ENCODE measurements at regions not wholly inside any gene's neighbourhood (a gene's known extent, or its start where the extent isn't known, plus 50 kb on each side); places are given as distances from the start of the nearest gene placed in this dataset.

DNA sequence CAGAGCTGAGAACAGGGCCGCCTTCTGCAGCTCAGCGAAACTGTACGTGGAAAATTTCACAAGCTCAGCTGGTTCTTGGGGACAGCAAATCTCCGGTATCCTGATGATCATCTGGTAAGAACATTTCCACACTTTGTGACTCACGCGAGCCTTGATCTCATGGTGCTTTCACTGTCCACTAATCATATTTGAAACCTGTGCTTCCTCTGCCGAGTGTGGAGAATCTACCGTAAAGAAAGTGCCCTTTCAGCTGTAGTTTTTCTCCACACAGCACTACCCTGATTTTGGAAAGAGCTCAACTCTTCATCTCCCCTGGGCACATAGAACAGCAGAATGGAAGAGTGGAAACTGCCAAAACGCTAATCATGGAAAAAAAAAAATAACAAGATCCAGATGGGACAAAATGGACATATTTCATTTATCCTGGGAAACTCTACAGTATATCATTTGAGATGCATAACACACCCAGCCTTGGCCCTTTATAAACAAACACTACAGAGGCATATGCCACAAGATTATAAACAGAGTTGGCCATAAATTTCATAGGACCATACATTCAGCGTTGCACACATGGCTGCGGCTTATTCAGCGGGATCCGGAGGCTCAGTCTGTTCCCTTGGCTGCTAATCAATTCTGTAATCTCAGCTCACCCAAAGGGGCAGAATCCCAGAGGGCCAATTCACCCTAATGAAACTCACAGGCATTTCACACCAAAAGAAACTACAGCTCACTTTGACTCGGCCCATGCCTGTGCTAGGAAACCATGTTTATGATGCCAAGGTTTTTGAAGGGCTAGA lies 434.5 kb downstream of the HDGFL1 start:
- TF ChIP-seq EZH2 (IDR thresholded peaks at IDR 0.05) (no peak), EZH2phosphoT487 (IDR thresholded peaks at IDR 0.05) (no peak)
- TF ChIP-seq, protein P1, sequence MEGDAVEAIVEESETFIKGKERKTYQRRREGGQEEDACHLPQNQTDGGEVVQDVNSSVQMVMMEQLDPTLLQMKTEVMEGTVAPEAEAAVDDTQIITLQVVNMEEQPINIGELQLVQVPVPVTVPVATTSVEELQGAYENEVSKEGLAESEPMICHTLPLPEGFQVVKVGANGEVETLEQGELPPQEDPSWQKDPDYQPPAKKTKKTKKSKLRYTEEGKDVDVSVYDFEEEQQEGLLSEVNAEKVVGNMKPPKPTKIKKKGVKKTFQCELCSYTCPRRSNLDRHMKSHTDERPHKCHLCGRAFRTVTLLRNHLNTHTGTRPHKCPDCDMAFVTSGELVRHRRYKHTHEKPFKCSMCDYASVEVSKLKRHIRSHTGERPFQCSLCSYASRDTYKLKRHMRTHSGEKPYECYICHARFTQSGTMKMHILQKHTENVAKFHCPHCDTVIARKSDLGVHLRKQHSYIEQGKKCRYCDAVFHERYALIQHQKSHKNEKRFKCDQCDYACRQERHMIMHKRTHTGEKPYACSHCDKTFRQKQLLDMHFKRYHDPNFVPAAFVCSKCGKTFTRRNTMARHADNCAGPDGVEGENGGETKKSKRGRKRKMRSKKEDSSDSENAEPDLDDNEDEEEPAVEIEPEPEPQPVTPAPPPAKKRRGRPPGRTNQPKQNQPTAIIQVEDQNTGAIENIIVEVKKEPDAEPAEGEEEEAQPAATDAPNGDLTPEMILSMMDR (IDR thresholded peaks at IDR 0.05): no peak
- H3K27ac Mint-ChIP-seq: no peak overlapping the region
- no peak overlapping the region for H3K4me3 Mint-ChIP-seq
- Histone ChIP-seq H3K79me2 (ENCODE audit: low read depth) (no peaks in the 10 kb centered on the region), H4K20me1 (ENCODE audit: low read depth) (no peaks in the 10 kb centered on the region), H3K4me3 (no peak overlapping the region), H3F3A (ENCODE audit: low read depth) (no peaks in the 10 kb centered on the region), H2AFZ (replicated peaks) (peak overlapping the region; percentile 14), H3K27me3 (no peaks in the 10 kb centered on the region), H3K9me3 (ENCODE audit: low read depth) (no peaks in the 10 kb centered on the region), H3K36me3 (no peaks in the 10 kb centered on the region), H3K4me2 (no peak overlapping the region), H3K27ac (no peak overlapping the region), H3K9ac (no peak overlapping the region), H3K4me1 (no peaks in the 10 kb centered on the region)
- peaks cover 6% of the 10 kb centered on the region for H3K4me1 Mint-ChIP-seq
- H3K27me3 Mint-ChIP-seq (ENCODE audit: insufficient read depth, low read depth): peaks cover 5% of the 10 kb centered on the region
- DNase-seq (ENCODE audit: low spot score): no peak
- peaks cover 5% of the 10 kb centered on the region for H3K9me3 Mint-ChIP-seq
- no peaks in the 10 kb centered on the region for H3K36me3 Mint-ChIP-seq

DNA sequence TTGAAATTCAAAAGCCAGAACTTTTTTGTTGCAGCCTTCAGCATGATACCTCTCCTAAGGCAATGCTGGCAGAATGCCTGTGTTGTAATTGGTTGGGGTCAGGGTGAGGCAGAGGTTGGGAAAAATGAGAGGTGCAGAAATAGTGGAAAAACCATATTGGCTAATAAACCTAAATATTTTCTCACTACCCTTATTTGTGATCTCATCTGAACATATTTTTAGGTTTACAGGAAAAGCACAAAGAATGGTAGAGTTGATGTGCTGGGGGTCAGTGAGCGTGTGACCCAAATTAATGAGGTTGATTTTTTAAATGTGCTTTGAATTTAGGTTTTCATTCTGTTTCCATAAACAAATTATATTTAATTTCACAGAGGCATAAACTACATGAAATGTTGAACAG lies 437.3 kb downstream of the HDGFL1 start:
- TF ChIP-seq, protein P1 (IDR thresholded peaks at IDR 0.05): no peak
- TF ChIP-seq EZH2phosphoT487 (IDR thresholded peaks at IDR 0.05) (no peak), EZH2 (IDR thresholded peaks at IDR 0.05) (no peak)
- H3K9me3 ChIP-seq (ENCODE audit: low read depth): no peaks in the 10 kb centered on the region
- peaks cover 5% of the 10 kb centered on the region for H3K27me3 Mint-ChIP-seq (ENCODE audit: insufficient read depth, low read depth)
- no peak overlapping the region for H3K9ac ChIP-seq
- no peak overlapping the region for H3K27ac Mint-ChIP-seq
- H3K4me2 ChIP-seq: no peak overlapping the region
- no peaks in the 10 kb centered on the region for H3K36me3 Mint-ChIP-seq
- peaks cover 6% of the 10 kb centered on the region for H3K4me1 Mint-ChIP-seq
- no peaks in the 10 kb centered on the region for H3K27me3 ChIP-seq
- H3K36me3 ChIP-seq: no peaks in the 10 kb centered on the region
- H3K27ac ChIP-seq: no peak overlapping the region
- H3F3A ChIP-seq (ENCODE audit: low read depth): no peaks in the 10 kb centered on the region
- H3K79me2 ChIP-seq (ENCODE audit: low read depth): no peaks in the 10 kb centered on the region
- no peak overlapping the region for H2AFZ ChIP-seq (replicated peaks)
- H4K20me1 ChIP-seq (ENCODE audit: low read depth): no peaks in the 10 kb centered on the region
- no peak overlapping the region for H3K4me3 ChIP-seq
- DNase-seq (ENCODE audit: low spot score): no peak
- H3K4me1 ChIP-seq: no peaks in the 10 kb centered on the region
- H3K9me3 Mint-ChIP-seq: no peaks in the 10 kb centered on the region
- no peak overlapping the region for H3K4me3 Mint-ChIP-seq

DNA sequence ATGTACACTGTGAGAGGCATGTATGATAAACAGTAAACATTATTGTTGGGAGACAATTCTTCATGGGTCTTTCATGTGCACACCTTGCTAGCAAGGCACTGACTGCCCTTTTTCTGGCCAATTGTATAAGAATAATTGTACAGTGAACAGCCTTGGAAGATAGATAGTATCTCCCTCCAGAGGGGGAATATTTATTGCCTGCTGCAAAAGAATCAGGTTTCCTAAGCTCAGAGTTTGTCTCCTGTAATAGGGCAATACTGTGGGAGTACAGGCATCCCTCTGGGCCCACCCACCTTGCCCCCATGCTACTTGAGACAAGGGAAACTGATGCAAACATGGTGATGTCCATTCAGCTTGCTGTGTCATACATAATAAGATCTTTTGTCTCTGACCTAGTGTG lies 442.2 kb downstream of the HDGFL1 start:
- Histone ChIP-seq H3K36me3 (no peaks in the 10 kb centered on the region), H3K4me3 (no peak overlapping the region), H3K27ac (no peak overlapping the region), H3K9me3 (ENCODE audit: low read depth) (no peaks in the 10 kb centered on the region), H2AFZ (replicated peaks) (no peak overlapping the region), H3K4me1 (no peaks in the 10 kb centered on the region), H3K79me2 (ENCODE audit: low read depth) (no peaks in the 10 kb centered on the region), H4K20me1 (ENCODE audit: low read depth) (no peaks in the 10 kb centered on the region), H3F3A (ENCODE audit: low read depth) (no peaks in the 10 kb centered on the region), H3K27me3 (no peaks in the 10 kb centered on the region), H3K4me2 (no peak overlapping the region), H3K9ac (no peak overlapping the region)
- H3K27me3 Mint-ChIP-seq (ENCODE audit: insufficient read depth, low read depth): no peaks in the 10 kb centered on the region
- no peak overlapping the region for H3K27ac Mint-ChIP-seq
- no peaks in the 10 kb centered on the region for H3K36me3 Mint-ChIP-seq
- H3K9me3 Mint-ChIP-seq: no peaks in the 10 kb centered on the region
- TF ChIP-seq EZH2phosphoT487 (IDR thresholded peaks at IDR 0.05) (no peak), EZH2 (IDR thresholded peaks at IDR 0.05) (no peak)
- TF ChIP-seq, protein P1 (IDR thresholded peaks at IDR 0.05): no peak
- no peak for DNase-seq (ENCODE audit: low spot score)
- peaks cover 4% of the 10 kb centered on the region for H3K4me1 Mint-ChIP-seq
- no peak overlapping the region for H3K4me3 Mint-ChIP-seq

All from neural progenitor cell (in vitro differentiated cells).